ENCODE measurements at regions not wholly inside any gene's neighbourhood (a gene's known extent, or its start where the extent isn't known, plus 50 kb on each side); places are given as distances from the start of the nearest gene placed in this dataset.

- no peak for DNase-seq
Measured at GRCh38 chr9:14466429-14466818, 152.5 kb upstream of the NFIB start.

GRCh38 chr9:14462950-14463349, 149.0 kb upstream of the NFIB start:
- DNase-seq = no peak

- no peak for DNase-seq
Measured at GRCh38 chr9:14455243-14455642, 141.3 kb upstream of the NFIB start.

- DNase-seq = no peak
Measured at GRCh38 chr9:14453286-14453685, 139.3 kb upstream of the NFIB start.

- DNase-seq = no peak
Measured at GRCh38 chr9:14452539-14452938, 138.6 kb upstream of the NFIB start.

GRCh38 chr9:14451949-14452348, 138.0 kb upstream of the NFIB start:
- DNase-seq = no peak

GRCh38 chr9:14447103-14447502, 133.2 kb upstream of the NFIB start:
- DNase-seq = no peak

GRCh38 chr9:14445946-14446345, 132.0 kb upstream of the NFIB start:
- DNase-seq = no peak

GRCh38 chr9:14442956-14443355, 129.0 kb upstream of the NFIB start:
- DNase-seq = no peak

GRCh38 chr9:14441976-14442651, 128.2 kb upstream of the NFIB start:
- no peak for DNase-seq

- DNase-seq = no peak
Measured at GRCh38 chr9:14441115-14441514, 127.2 kb upstream of the NFIB start.

GRCh38 chr9:14440062-14440461, 126.1 kb upstream of the NFIB start:
- DNase-seq = no peak

- DNase-seq = no peak
Measured at GRCh38 chr9:14439555-14439954, 125.6 kb upstream of the NFIB start.

GRCh38 chr9:14438232-14439021, 124.5 kb upstream of the NFIB start:
- DNase-seq = no peak

GRCh38 chr9:14437354-14438231, 123.7 kb upstream of the NFIB start:
- no peak for DNase-seq

- no peak for DNase-seq
Measured at GRCh38 chr9:14435871-14436270, 121.9 kb upstream of the NFIB start.

GRCh38 chr9:14434971-14435718, 121.2 kb upstream of the NFIB start:
- DNase-seq = no peak

- DNase-seq = no peak
Measured at GRCh38 chr9:14434158-14434504, 120.2 kb upstream of the NFIB start.

- no peak for DNase-seq
Measured at GRCh38 chr9:14433351-14434157, 119.6 kb upstream of the NFIB start.

- DNase-seq = no peak
Measured at GRCh38 chr9:14432666-14433350, 118.9 kb upstream of the NFIB start.

GRCh38 chr9:14428781-14429230, 114.9 kb upstream of the NFIB start:
- peak; percentile 18 for DNase-seq
